Gastrocnemius medialis (tissue), 4 donors: ENCODE measurements at regions not wholly inside any gene's neighbourhood (a gene's known extent, or its start where the extent isn't known, plus 50 kb on each side); places are given as distances from the start of the nearest gene placed in this dataset.

Source experiments
- CTCF ChIP-seq, 5 experiments: fragments of 450-650 bp in 3 of 5; fragments of 200-600 bp in 2 of 5; sonication (generic) in 2 of 5; IDR thresholded peaks in 4 of 5; conservative IDR thresholded peaks in 1 of 5; 1 replicate in 4 of 5; 2 replicates in 1 of 5; pipeline ENCODE4 v1.5.1; 2016 to 2019; ENCODE audit warnings: antibody characterized with exemption in 5 of 5, mild to moderate bottlenecking in 3 of 5, moderate library complexity in 3 of 5
- POLR2A ChIP-seq, 2 donors: fragments of 450-650 bp; IDR thresholded peaks; one replicate each; pipeline ENCODE4 v1.6.1; 2017; ENCODE audit warnings: antibody characterized with exemption in 2 of 2, mild to moderate bottlenecking in 2 of 2, moderate library complexity in 2 of 2

GRCh38 chr3:151971814-151972579, 98.6 kb downstream of the SUCNR1 start:
- no peak for TF ChIP-seq CTCF (IDR thresholded peaks at IDR 0.05 in 4 of 5, conservative IDR thresholded peaks at IDR 0.05 in 1 of 5)
- TF ChIP-seq POLR2A (IDR thresholded peaks at IDR 0.05), result no peak
